Ovary (tissue), 3 donors: ENCODE measurements at regions not wholly inside any gene's neighbourhood (a gene's known extent, or its start where the extent isn't known, plus 50 kb on each side); places are given as distances from the start of the nearest gene placed in this dataset.

Experiments
- EP300 ChIP-seq: sonication (generic); formaldehyde crosslinking; IDR thresholded peaks from one replicate; pipeline ENCODE4 v1.6.1; 2017; ENCODE audit warnings: antibody characterized with exemption
- POLR2A ChIP-seq: fragments of 450-650 bp; IDR thresholded peaks from one replicate; pipeline ENCODE4 v1.6.1; 2017; ENCODE audit warnings: antibody characterized with exemption, mild to moderate bottlenecking, moderate library complexity
- TF ChIP-seq, protein P1 (sequence below), 3 donors: fragments of 450-650 bp in 2 of 3; fragments of 200-600 bp in 1 of 3; IDR thresholded peaks; one replicate each; pipeline versions ENCODE4 v1.5.1 to v1.8.0; 2016 to 2022; ENCODE audit warnings: antibody characterized with exemption in 3 of 3, mild to moderate bottlenecking in 1 of 3
- donor health status: DM: no; HTN: no; CAD: no.

DNA sequence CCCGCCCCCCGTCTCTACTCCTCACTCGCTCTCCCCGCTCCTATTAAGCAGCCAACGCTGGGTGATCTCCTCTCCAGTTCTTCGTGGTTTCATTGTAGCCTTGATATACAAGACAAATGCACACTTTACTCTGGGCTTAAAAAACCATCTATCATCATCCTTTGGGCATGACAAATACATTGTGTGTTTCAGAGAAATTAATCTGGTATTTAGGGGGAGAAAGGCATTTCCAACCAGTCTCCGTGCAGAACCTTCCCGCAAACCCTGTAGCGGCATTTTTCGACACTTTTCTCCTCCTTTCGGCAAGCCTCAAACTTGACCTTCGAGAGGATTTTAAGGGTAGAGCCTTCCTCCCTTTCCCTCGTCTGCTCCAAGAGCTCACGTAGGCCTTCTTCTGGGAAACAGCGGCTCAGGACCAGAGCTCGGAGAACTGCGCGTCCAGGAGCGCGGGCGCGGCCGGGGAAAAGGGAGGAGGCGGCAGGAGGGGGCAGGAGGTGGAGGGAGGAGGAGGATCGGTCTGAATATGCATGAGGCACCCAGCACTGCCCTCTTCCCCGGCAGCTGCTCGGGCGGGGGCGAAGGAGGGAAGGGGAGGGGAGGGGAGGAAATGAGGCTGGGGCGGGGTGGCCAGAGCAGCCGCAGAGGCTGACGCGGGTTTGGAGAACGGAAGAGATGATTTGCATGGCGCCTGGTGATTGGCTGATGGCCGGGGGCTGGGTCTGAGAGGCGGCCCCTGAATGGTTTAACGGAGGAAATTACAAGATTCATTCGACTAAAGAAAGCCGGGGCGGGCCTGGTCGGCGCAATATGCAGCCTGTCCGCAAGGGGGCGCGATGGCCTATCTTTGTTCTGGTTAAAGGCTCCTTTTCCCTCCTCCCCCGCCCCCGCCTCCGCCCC is 127.5 kb downstream of the TMEM161B start:
- TF ChIP-seq, protein P1, sequence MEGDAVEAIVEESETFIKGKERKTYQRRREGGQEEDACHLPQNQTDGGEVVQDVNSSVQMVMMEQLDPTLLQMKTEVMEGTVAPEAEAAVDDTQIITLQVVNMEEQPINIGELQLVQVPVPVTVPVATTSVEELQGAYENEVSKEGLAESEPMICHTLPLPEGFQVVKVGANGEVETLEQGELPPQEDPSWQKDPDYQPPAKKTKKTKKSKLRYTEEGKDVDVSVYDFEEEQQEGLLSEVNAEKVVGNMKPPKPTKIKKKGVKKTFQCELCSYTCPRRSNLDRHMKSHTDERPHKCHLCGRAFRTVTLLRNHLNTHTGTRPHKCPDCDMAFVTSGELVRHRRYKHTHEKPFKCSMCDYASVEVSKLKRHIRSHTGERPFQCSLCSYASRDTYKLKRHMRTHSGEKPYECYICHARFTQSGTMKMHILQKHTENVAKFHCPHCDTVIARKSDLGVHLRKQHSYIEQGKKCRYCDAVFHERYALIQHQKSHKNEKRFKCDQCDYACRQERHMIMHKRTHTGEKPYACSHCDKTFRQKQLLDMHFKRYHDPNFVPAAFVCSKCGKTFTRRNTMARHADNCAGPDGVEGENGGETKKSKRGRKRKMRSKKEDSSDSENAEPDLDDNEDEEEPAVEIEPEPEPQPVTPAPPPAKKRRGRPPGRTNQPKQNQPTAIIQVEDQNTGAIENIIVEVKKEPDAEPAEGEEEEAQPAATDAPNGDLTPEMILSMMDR (IDR thresholded peaks at IDR 0.05) = peak; percentile 45 to 76 (median 46)
- TF ChIP-seq POLR2A = peak; percentile 54
- no peak for TF ChIP-seq EP300
